ENCODE measurements at regions not wholly inside any gene's neighbourhood (a gene's known extent, or its start where the extent isn't known, plus 50 kb on each side); places are given as distances from the start of the nearest gene placed in this dataset.

GRCh38 chr14:88955455-88955854, 131.0 kb downstream of the TTC8 start:
- intact Hi-C loops (cut with DNase I, micrococcal nuclease), result no loop called here

GRCh38 chr14:88960496-88960895, 136.0 kb downstream of the TTC8 start:
- intact Hi-C loops (cut with DNase I, micrococcal nuclease), result no loop called here
- TF ChIP-seq CTCF (IDR thresholded peaks at IDR 0.05), result no peak
- peaks cover 31% of the 10 kb centered on the region for H3K27me3 Mint-ChIP-seq
- Histone ChIP-seq H3K4me3 (ENCODE audit: low read length) (no peak overlapping the region), H3K9me3 (ENCODE audit: control insufficient read depth in 1 of 2, insufficient read depth in 1 of 2, low read length in 2 of 2) (no peaks in the 10 kb centered on the region), H3K4me1 (ENCODE audit: insufficient read depth, low read length) (no peaks in the 10 kb centered on the region), H3K27ac (ENCODE audit: low read depth in 1 of 2, low read length in 2 of 2) (no peak overlapping the region), H3K36me3 (ENCODE audit: insufficient read depth, low read length) (no peaks in the 10 kb centered on the region), H3K27me3 (ENCODE audit: control insufficient read depth in 1 of 2, insufficient read depth in 2 of 2, low read length in 2 of 2) (peaks cover 0 to 6% of the 10 kb centered on the region in 2 experiments)
- no peaks in the 10 kb centered on the region for H3K4me1 Mint-ChIP-seq (ENCODE audit: low read depth)
- CTCF ChIA-PET, result no interaction called here
- no peaks in the 10 kb centered on the region for H3K36me3 Mint-ChIP-seq (ENCODE audit: low read depth)
- H3K4me3 Mint-ChIP-seq, result no peak overlapping the region
- no peaks in the 10 kb centered on the region for H3K9me3 Mint-ChIP-seq
- no peak overlapping the region for H3K27ac Mint-ChIP-seq
- POLR2A ChIA-PET, result no interaction called here
- no peak for ATAC-seq (ENCODE audit: poor library complexity)
- no peak for DNase-seq

More at GRCh38 chr14:88955455-88955854, 131.0 kb downstream of the TTC8 start:
- Mint-ChIP-seq H3K27ac (no peak overlapping the region), H3K9me3 (peaks cover 10% of the 10 kb centered on the region), H3K27me3 (peaks cover 27% of the 10 kb centered on the region), H3K36me3 (ENCODE audit: low read depth) (no peaks in the 10 kb centered on the region), H3K4me1 (ENCODE audit: low read depth) (no peaks in the 10 kb centered on the region), H3K4me3 (no peak overlapping the region)
- no peak for TF ChIP-seq CTCF (IDR thresholded peaks at IDR 0.05)
- DNase-seq (no peak), ATAC-seq (ENCODE audit: poor library complexity) (no peak)
- CTCF ChIA-PET, result no interaction called here
- no peaks in the 10 kb centered on the region for H3K36me3 ChIP-seq (ENCODE audit: insufficient read depth, low read length)
- peaks cover 0 to 3% of the 10 kb centered on the region in 2 experiments for H3K27me3 ChIP-seq (ENCODE audit: control insufficient read depth in 1 of 2, insufficient read depth in 2 of 2, low read length in 2 of 2)
- H3K27ac ChIP-seq (ENCODE audit: low read depth in 1 of 2, low read length in 2 of 2), result no peak overlapping the region
- H3K9me3 ChIP-seq (ENCODE audit: control insufficient read depth in 1 of 2, insufficient read depth in 1 of 2, low read length in 2 of 2), result peaks cover 0 to 12% of the 10 kb centered on the region in 2 experiments
- no peak overlapping the region for H3K4me3 ChIP-seq (ENCODE audit: low read length)
- POLR2A ChIA-PET, result no interaction called here
- no peaks in the 10 kb centered on the region for H3K4me1 ChIP-seq (ENCODE audit: insufficient read depth, low read length)

- H3K4me3 ChIP-seq (ENCODE audit: low read length), result no peak overlapping the region
- ChIA-PET POLR2A (no interaction called here), CTCF (no interaction called here)
- no peaks in the 10 kb centered on the region for H3K9me3 ChIP-seq (ENCODE audit: control insufficient read depth in 1 of 2, insufficient read depth in 1 of 2, low read length in 2 of 2)
- H3K4me1 ChIP-seq (ENCODE audit: insufficient read depth, low read length), result no peaks in the 10 kb centered on the region
- Mint-ChIP-seq H3K27me3 (peaks cover 29% of the 10 kb centered on the region), H3K27ac (no peak overlapping the region), H3K4me3 (no peak overlapping the region), H3K4me1 (ENCODE audit: low read depth) (no peaks in the 10 kb centered on the region), H3K9me3 (no peaks in the 10 kb centered on the region), H3K36me3 (ENCODE audit: low read depth) (no peaks in the 10 kb centered on the region)
- intact Hi-C loops (cut with DNase I, micrococcal nuclease), result no loop called here
- no peaks in the 10 kb centered on the region for H3K36me3 ChIP-seq (ENCODE audit: insufficient read depth, low read length)
- no peak for ATAC-seq (ENCODE audit: poor library complexity)
- DNase-seq, result no peak
- peaks cover 0 to 4% of the 10 kb centered on the region in 2 experiments for H3K27me3 ChIP-seq (ENCODE audit: control insufficient read depth in 1 of 2, insufficient read depth in 2 of 2, low read length in 2 of 2)
- no peak overlapping the region for H3K27ac ChIP-seq (ENCODE audit: low read depth in 1 of 2, low read length in 2 of 2)
- TF ChIP-seq CTCF (IDR thresholded peaks at IDR 0.05), result no peak
These were observed 136.8 kb downstream of the TTC8 start for GRCh38 chr14:88961214-88961613.

Data from CD4-positive, alpha-beta T cell (primary cell).